ENCODE measurements at regions not wholly inside any gene's neighbourhood (a gene's known extent, or its start where the extent isn't known, plus 50 kb on each side); places are given as distances from the start of the nearest gene placed in this dataset.
"Not testable (repeated sequence)": the region's sequence is repeated elsewhere in the genome, so short reads cannot be mapped to it uniquely, and the experiment has no call there.

GRCh38 chr6:85276026-85276425 lies 173.9 kb upstream of the NT5E start:
- H3K36me3 ChIP-seq; H3K4me1 ChIP-seq; H3K27me3 ChIP-seq; DNase-seq; H3K9me3 ChIP-seq (replicated peaks); H3K4me3 ChIP-seq; H3K27ac ChIP-seq: not testable (repeated sequence)

- Histone ChIP-seq H3K27ac (no peak overlapping the region), H3K9me3 (replicated peaks) (no peaks in the 10 kb centered on the region), H3K36me3 (no peaks in the 10 kb centered on the region), H3K27me3 (no peaks in the 10 kb centered on the region), H3K4me1 (no peaks in the 10 kb centered on the region), H3K4me3 (no peak overlapping the region)
- no peak for DNase-seq
Observed at GRCh38 chr6:85275338-85275985, 174.4 kb upstream of the NT5E start.

DNA sequence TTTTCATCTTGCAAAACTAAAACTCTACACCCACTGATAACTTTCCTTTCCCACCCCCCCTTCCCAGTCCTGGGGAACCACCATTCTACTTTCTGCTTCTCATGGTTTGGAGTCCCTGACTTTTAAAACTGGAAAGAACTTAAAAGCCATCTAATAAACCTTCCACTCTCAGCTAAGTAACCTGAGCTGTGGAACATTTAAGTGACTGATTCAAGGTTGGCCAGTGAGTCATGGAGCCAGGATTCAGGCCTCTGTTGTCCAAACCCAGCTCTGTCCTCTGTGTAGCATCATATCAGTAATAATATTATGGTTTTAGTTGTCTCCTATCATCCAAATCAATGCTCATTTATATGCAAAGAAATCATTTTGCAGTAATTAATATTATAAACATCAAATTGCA lies 176.0 kb upstream of the NT5E start:
- no peak overlapping the region for H3K4me3 ChIP-seq
- no peaks in the 10 kb centered on the region for H3K9me3 ChIP-seq (replicated peaks)
- no peaks in the 10 kb centered on the region for H3K36me3 ChIP-seq
- no peak overlapping the region for H3K27ac ChIP-seq
- DNase-seq, result no peak
- no peaks in the 10 kb centered on the region for H3K27me3 ChIP-seq
- no peaks in the 10 kb centered on the region for H3K4me1 ChIP-seq

DNA sequence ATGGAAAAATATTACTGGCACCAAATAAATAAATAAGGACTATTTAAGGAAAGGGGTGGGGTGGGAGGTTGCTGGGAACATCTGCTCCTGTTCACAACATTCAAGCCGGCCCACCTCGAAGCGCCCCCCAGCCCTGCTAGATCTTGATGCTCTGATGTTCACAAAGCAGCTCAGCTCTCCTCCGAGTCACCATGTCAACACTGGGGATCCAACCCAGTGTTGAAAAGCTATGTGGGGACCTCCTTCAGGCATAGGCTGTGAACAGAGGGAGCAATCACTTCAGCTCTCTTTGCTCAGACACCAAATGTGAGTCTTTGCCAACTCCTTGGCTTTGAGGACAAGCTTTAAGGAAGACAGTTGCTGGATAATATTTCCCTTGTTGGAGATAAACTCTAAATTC lies 176.8 kb upstream of the NT5E start:
- Histone ChIP-seq H3K4me1 (no peaks in the 10 kb centered on the region), H3K27me3 (no peaks in the 10 kb centered on the region), H3K27ac (no peak overlapping the region), H3K36me3 (no peaks in the 10 kb centered on the region), H3K9me3 (replicated peaks) (no peaks in the 10 kb centered on the region), H3K4me3 (no peak overlapping the region)
- no peak for DNase-seq

- Histone ChIP-seq H3K9me3 (replicated peaks) (no peaks in the 10 kb centered on the region), H3K36me3 (no peaks in the 10 kb centered on the region), H3K4me3 (no peak overlapping the region), H3K4me1 (no peaks in the 10 kb centered on the region), H3K27ac (no peak overlapping the region), H3K27me3 (no peaks in the 10 kb centered on the region)
- DNase-seq, result no peak
Observed at GRCh38 chr6:85272592-85272991, 177.3 kb upstream of the NT5E start.

GRCh38 chr6:85262621-85263020 lies 187.3 kb upstream of the NT5E start:
- no peak for DNase-seq
- H3K27me3 ChIP-seq, result no peaks in the 10 kb centered on the region
- no peaks in the 10 kb centered on the region for H3K9me3 ChIP-seq (replicated peaks)
- no peak overlapping the region for H3K27ac ChIP-seq
- no peaks in the 10 kb centered on the region; the same call in 1 of the 2 replicates for H3K4me1 ChIP-seq
- no peaks in the 10 kb centered on the region for H3K36me3 ChIP-seq
- no peak overlapping the region for H3K4me3 ChIP-seq

DNA sequence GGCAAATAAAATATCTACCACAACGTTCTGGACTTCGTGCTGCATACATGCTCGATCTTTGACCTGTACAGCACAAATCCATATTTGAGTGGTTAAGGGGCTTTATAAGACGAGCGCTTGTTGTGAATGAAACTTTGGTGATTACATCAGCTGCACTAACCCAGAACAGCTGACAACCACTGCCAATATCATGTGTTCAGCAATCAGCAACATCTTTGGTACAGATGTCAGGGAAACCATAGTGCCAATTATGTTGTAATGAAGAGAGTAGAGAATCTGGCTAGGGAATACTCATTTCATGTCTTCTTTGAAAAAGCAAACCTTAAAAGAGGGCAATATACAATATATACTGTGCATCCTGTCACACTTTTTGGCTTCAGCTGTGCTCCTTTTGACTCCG lies 188.6 kb upstream of the NT5E start:
- H3K9me3 ChIP-seq (replicated peaks), result no peaks in the 10 kb centered on the region
- no peak overlapping the region for H3K4me3 ChIP-seq
- no peak overlapping the region for H3K27ac ChIP-seq
- no peaks in the 10 kb centered on the region for H3K36me3 ChIP-seq
- no peaks in the 10 kb centered on the region; the same call in 1 of the 2 replicates for H3K4me1 ChIP-seq
- peak in 1 of 2 experiments; percentile 4 for DNase-seq
- H3K27me3 ChIP-seq, result no peaks in the 10 kb centered on the region

- no peak for DNase-seq
- H3K27ac ChIP-seq, result no peak overlapping the region
Observed at GRCh38 chr6:85255661-85256060, 194.2 kb upstream of the NT5E start.

DNA sequence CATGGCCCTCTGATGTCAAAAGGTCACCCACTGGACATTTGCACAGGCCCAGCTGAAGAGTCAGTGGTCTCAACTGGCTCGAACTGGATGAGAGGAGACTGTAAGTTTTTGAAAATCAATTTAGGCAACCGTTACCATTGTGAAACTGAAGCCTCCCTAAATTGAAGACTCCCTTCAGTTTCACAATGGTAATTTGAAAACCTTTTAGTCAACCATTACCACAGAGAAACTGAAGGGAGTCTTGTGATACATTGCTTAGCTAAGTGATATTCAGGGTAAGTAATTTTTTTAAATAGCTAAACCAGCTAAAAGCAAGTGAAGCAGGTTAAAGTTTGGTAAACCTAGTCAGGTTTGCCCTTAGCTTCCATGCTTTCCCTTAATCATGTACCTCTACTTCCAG lies 197.3 kb upstream of the NT5E start:
- no peak for DNase-seq
- no peaks in the 10 kb centered on the region for H3K9me3 ChIP-seq (replicated peaks)

More at GRCh38 chr6:85255661-85256060, 194.2 kb upstream of the NT5E start:
- no peaks in the 10 kb centered on the region for H3K36me3 ChIP-seq
- no peaks in the 10 kb centered on the region for H3K27me3 ChIP-seq
- no peak overlapping the region for H3K4me3 ChIP-seq
- H3K4me1 ChIP-seq, result no peaks in the 10 kb centered on the region; the same call in 1 of the 2 replicates
- no peaks in the 10 kb centered on the region for H3K9me3 ChIP-seq (replicated peaks)

DNA sequence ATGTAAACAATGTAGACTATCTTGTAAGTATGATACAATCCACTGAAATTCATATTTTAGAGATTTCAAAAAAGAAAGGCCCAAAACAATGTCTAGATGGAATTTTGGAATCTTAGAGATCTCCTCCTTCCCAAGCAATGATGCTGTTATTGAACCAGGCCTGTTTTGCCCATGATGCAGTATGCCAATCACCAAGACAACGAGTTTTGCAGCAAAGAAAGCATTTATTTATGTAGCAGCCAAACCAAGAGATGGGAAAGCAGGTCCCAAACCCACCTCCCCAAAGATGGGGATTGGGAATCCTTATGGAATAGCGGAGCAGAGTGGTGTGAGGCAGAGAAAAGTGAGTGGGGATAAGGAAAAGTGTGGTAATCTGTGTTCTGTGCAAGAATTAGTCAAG lies 197.8 kb upstream of the NT5E start:
- Histone ChIP-seq H3K9me3 (replicated peaks) (no peaks in the 10 kb centered on the region), H3K27me3 (no peaks in the 10 kb centered on the region), H3K27ac (no peak overlapping the region), H3K4me1 (no peaks in the 10 kb centered on the region), H3K4me3 (no peak overlapping the region), H3K36me3 (no peaks in the 10 kb centered on the region)
- DNase-seq, result no peak

More for the DNA sequence above, 197.3 kb upstream of the NT5E start:
- no peak overlapping the region for H3K4me3 ChIP-seq
- H3K36me3 ChIP-seq, result no peaks in the 10 kb centered on the region
- H3K27me3 ChIP-seq, result no peaks in the 10 kb centered on the region
- H3K4me1 ChIP-seq, result no peaks in the 10 kb centered on the region
- H3K27ac ChIP-seq, result no peak overlapping the region

DNA sequence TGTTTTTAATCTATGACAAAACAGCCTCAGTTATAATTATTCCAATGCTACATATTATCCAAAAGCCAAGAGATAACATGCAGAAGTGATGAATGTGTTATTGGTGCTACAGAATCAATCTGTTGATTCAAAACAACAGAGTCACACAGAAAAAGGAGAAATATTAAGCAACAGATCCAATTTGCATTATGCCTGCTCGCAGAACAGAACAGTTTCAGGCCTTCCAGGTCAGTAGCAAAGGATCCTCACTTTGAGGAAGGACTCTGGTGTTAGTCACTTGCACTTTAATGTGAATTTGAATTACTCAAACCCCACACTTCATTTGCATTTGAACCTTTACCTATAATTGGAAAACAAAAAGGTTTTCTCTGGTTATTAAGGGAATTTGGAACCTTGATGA lies 198.6 kb upstream of the NT5E start:
- H3K4me1 ChIP-seq, result no peaks in the 10 kb centered on the region
- no peaks in the 10 kb centered on the region for H3K36me3 ChIP-seq
- DNase-seq, result no peak
- no peaks in the 10 kb centered on the region for H3K27me3 ChIP-seq
- H3K9me3 ChIP-seq (replicated peaks), result no peaks in the 10 kb centered on the region
- no peak overlapping the region for H3K27ac ChIP-seq
- H3K4me3 ChIP-seq, result no peak overlapping the region

DNA sequence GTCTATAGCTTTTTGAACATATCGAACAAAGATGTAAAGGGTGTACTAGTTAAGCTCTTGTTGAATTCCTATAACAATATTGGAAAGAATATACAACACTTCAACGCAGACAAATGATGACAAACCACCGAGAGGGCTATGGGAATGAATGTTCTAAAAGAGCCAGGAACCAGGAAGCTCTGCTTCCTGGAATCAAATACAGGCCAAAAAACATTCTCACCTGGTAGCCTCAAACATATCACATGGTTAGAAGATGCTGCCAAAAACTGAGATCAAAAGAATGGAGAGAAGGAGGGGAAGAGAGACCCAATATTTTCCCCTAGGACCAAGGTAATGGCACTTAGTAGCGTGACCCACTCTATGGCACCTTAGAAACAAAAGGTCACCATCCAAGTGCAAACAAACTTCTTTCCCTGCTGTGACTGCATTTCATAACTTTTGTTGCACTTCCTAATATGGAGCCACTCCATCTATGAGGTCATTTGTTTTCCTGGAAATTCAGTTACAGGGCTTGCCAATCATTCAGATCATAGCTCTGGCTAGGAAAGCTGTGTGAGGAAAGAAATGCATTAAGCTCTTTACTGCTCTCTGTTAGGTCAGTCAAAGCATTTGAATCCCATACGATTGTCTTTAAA lies 199.2 kb upstream of the NT5E start:
- H3K27me3 ChIP-seq, result no peaks in the 10 kb centered on the region
- no peaks in the 10 kb centered on the region for H3K36me3 ChIP-seq
- DNase-seq, result no peak
- H3K27ac ChIP-seq, result no peak overlapping the region
- H3K4me3 ChIP-seq, result no peak overlapping the region
- no peaks in the 10 kb centered on the region for H3K9me3 ChIP-seq (replicated peaks)
- no peaks in the 10 kb centered on the region for H3K4me1 ChIP-seq

- no peak for DNase-seq
- no peaks in the 10 kb centered on the region for H3K36me3 ChIP-seq
- no peak overlapping the region for H3K27ac ChIP-seq
- no peaks in the 10 kb centered on the region for H3K27me3 ChIP-seq
- H3K9me3 ChIP-seq (replicated peaks), result no peaks in the 10 kb centered on the region
- no peaks in the 10 kb centered on the region for H3K4me1 ChIP-seq
- no peak overlapping the region for H3K4me3 ChIP-seq
Observed at GRCh38 chr6:85245004-85245403, 204.9 kb upstream of the NT5E start.

DNA sequence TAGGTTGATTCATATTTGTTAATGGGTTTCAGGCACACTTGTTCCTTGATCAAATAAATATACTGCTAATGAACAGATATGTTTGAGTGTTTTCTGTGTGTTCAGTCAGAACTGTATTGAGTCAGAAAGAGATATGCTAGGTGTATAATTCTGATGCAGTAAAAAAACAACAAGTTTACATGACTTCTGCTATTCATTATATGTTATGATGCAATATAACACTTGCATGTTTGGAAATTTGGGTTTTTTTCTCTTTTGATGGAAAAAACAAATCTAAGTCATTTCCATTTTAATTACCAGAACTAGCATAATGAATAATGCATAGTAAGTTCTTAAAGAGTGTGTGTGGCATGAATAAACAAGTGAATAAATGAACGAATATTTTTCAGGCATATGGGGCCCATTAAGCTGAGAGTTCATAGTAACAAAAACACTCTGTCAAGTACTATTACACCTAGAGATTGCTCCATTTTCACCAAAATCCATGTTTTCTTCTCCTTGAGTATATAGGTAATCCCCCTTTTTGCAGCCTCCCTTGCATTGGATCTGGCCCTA lies 208.3 kb upstream of the NT5E start:
- no peaks in the 10 kb centered on the region for H3K4me1 ChIP-seq
- no peak overlapping the region for H3K27ac ChIP-seq
- H3K9me3 ChIP-seq (replicated peaks), result no peaks in the 10 kb centered on the region
- H3K4me3 ChIP-seq, result no peak overlapping the region
- H3K36me3 ChIP-seq, result no peaks in the 10 kb centered on the region
- H3K27me3 ChIP-seq, result no peaks in the 10 kb centered on the region
- DNase-seq, result no peak

GRCh38 chr6:85240787-85241385 lies 209.0 kb upstream of the NT5E start:
- H3K4me1 ChIP-seq, result no peaks in the 10 kb centered on the region
- no peak overlapping the region for H3K4me3 ChIP-seq
- DNase-seq, result no peak
- no peaks in the 10 kb centered on the region for H3K9me3 ChIP-seq (replicated peaks)
- no peaks in the 10 kb centered on the region for H3K27me3 ChIP-seq
- no peaks in the 10 kb centered on the region for H3K36me3 ChIP-seq
- no peak overlapping the region for H3K27ac ChIP-seq

Measured in SJCRH30 (cell line).